Neural crest cell (in vitro differentiated cells): ENCODE measurements at regions not wholly inside any gene's neighbourhood (a gene's known extent, or its start where the extent isn't known, plus 50 kb on each side); places are given as distances from the start of the nearest gene placed in this dataset.

Source experiments
- DNase-seq: peaks from one replicate; pipeline ENCODE4 v3.0.0; 2021; ENCODE audit warnings: low read depth, mixed read lengths, low spot score
- H3K27ac Mint-ChIP-seq: one replicate; pipeline ENCODE4 v1.8.0; 2021; ENCODE audit warnings: mild to moderate bottlenecking, mixed read lengths; ENCODE audit not compliant: unreplicated experiment
- H3K27me3 Mint-ChIP-seq: 2 replicates; pipeline ENCODE4 v1.8.0; 2021; ENCODE audit warnings: low read depth, mild to moderate bottlenecking, mixed read lengths
- H3K36me3 Mint-ChIP-seq: 2 replicates; pipeline ENCODE4 v1.8.0; 2021; ENCODE audit warnings: low read depth, mild to moderate bottlenecking, mixed read lengths
- H3K4me1 Mint-ChIP-seq: 2 replicates; pipeline ENCODE4 v1.8.0; 2021; ENCODE audit warnings: mixed read lengths
- H3K4me3 Mint-ChIP-seq: one replicate; pipeline ENCODE4 v1.8.0; 2021; ENCODE audit warnings: mild to moderate bottlenecking, mixed read lengths
- H3K9me3 Mint-ChIP-seq: 2 replicates; pipeline ENCODE4 v1.8.0; 2021; ENCODE audit warnings: mixed read lengths
- TF ChIP-seq, protein P1 (sequence below): fragments of 200-600 bp; sonication (generic); conservative IDR thresholded peaks from 2 replicates; pipeline ENCODE4 v1.5.0; 2021; ENCODE audit warnings: antibody characterized with exemption, mild to moderate bottlenecking

- TF ChIP-seq, protein P1, sequence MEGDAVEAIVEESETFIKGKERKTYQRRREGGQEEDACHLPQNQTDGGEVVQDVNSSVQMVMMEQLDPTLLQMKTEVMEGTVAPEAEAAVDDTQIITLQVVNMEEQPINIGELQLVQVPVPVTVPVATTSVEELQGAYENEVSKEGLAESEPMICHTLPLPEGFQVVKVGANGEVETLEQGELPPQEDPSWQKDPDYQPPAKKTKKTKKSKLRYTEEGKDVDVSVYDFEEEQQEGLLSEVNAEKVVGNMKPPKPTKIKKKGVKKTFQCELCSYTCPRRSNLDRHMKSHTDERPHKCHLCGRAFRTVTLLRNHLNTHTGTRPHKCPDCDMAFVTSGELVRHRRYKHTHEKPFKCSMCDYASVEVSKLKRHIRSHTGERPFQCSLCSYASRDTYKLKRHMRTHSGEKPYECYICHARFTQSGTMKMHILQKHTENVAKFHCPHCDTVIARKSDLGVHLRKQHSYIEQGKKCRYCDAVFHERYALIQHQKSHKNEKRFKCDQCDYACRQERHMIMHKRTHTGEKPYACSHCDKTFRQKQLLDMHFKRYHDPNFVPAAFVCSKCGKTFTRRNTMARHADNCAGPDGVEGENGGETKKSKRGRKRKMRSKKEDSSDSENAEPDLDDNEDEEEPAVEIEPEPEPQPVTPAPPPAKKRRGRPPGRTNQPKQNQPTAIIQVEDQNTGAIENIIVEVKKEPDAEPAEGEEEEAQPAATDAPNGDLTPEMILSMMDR = no peak
- Mint-ChIP-seq H3K4me3 (no peak overlapping the region), H3K9me3 (peaks cover 4% of the 10 kb centered on the region), H3K27me3 (no peaks in the 10 kb centered on the region), H3K4me1 (no peaks in the 10 kb centered on the region), H3K27ac (no peak overlapping the region), H3K36me3 (peaks cover 3% of the 10 kb centered on the region)
- DNase-seq = no peak
These were observed 447.8 kb downstream of the KIF2B start for GRCh38 chr17:54270499-54270898.

GRCh38 chr17:54277868-54278267 is 455.1 kb downstream of the KIF2B start:
- TF ChIP-seq, protein P1 = no peak
- Mint-ChIP-seq H3K27me3 (no peaks in the 10 kb centered on the region), H3K27ac (no peak overlapping the region), H3K4me3 (no peak overlapping the region), H3K4me1 (no peaks in the 10 kb centered on the region), H3K9me3 (no peaks in the 10 kb centered on the region), H3K36me3 (no peaks in the 10 kb centered on the region)
- no peak for DNase-seq

GRCh38 chr17:54280741-54281140 is 458.0 kb downstream of the KIF2B start:
- no peaks in the 10 kb centered on the region for H3K27me3 Mint-ChIP-seq
- H3K4me1 Mint-ChIP-seq = no peaks in the 10 kb centered on the region
- no peaks in the 10 kb centered on the region for H3K36me3 Mint-ChIP-seq
- H3K9me3 Mint-ChIP-seq = peaks cover 3% of the 10 kb centered on the region
- TF ChIP-seq, protein P1 = no peak
- no peak overlapping the region for H3K27ac Mint-ChIP-seq
- DNase-seq = no peak
- no peak overlapping the region for H3K4me3 Mint-ChIP-seq

GRCh38 chr17:54282886-54283285 is 460.2 kb downstream of the KIF2B start:
- Mint-ChIP-seq H3K4me1 (no peaks in the 10 kb centered on the region), H3K9me3 (peaks cover 5% of the 10 kb centered on the region)

GRCh38 chr17:54307351-54307750 is 484.6 kb downstream of the KIF2B start:
- Mint-ChIP-seq H3K27me3 (no peaks in the 10 kb centered on the region), H3K4me1 (peaks cover 5% of the 10 kb centered on the region), H3K4me3 (no peak overlapping the region), H3K36me3 (no peaks in the 10 kb centered on the region), H3K9me3 (no peaks in the 10 kb centered on the region), H3K27ac (no peak overlapping the region)
- DNase-seq = no peak
- TF ChIP-seq, protein P1 = no peak

More at GRCh38 chr17:54282886-54283285, 460.2 kb downstream of the KIF2B start:
- Mint-ChIP-seq H3K27me3 (no peaks in the 10 kb centered on the region), H3K27ac (no peak overlapping the region), H3K36me3 (no peaks in the 10 kb centered on the region), H3K4me3 (no peak overlapping the region)
- TF ChIP-seq, protein P1 = no peak
- no peak for DNase-seq

- Mint-ChIP-seq H3K27ac (no peak overlapping the region), H3K4me1 (no peaks in the 10 kb centered on the region), H3K4me3 (no peak overlapping the region), H3K27me3 (no peaks in the 10 kb centered on the region), H3K9me3 (peaks cover 15% of the 10 kb centered on the region), H3K36me3 (peaks cover 7% of the 10 kb centered on the region)
- TF ChIP-seq, protein P1 = no peak
- DNase-seq = no peak
These were observed 502.1 kb downstream of the KIF2B start for GRCh38 chr17:54324813-54325212.
